ENCODE measurements at regions not wholly inside any gene's neighbourhood (a gene's known extent, or its start where the extent isn't known, plus 50 kb on each side); places are given as distances from the start of the nearest gene placed in this dataset.
A peak's percentile ranks its signal among the peaks of the same experiment; 100 is the strongest.

GRCh38 chr14:38735005-38735404 lies 368.0 kb downstream of the SEC23A start:
- no peaks in the 10 kb centered on the region for H3K36me3 ChIP-seq (ENCODE audit: control insufficient read depth, insufficient read depth, low read length)
- WGBS (ENCODE audit: insufficient coverage): no CpG with 5 or more reads among the region's 5 CpGs
- no peak overlapping the region for H3K4me3 ChIP-seq (ENCODE audit: low read depth, low read length)
- no peaks in the 10 kb centered on the region for H3K27me3 ChIP-seq (ENCODE audit: control insufficient read depth, insufficient read depth, low read length)
- H3K4me1 ChIP-seq (ENCODE audit: control insufficient read depth, insufficient read depth, low read length): peaks cover 5% of the 10 kb centered on the region
- H3K27ac ChIP-seq (ENCODE audit: low read depth, low read length): no peak overlapping the region
- H3K9me3 ChIP-seq (ENCODE audit: control insufficient read depth, insufficient read depth, low read length): no peaks in the 10 kb centered on the region
- no peak for DNase-seq (ENCODE audit: low read depth in 4 of 6, low spot score in 6 of 6)

- peak in 1 of 6 donors; percentile 35 for DNase-seq (ENCODE audit: low read depth in 4 of 6, low spot score in 6 of 6)
- WGBS (ENCODE audit: insufficient coverage): no CpG with 5 or more reads among the region's 1 CpG
- Histone ChIP-seq H3K4me1 (ENCODE audit: control insufficient read depth, insufficient read depth, low read length) (peaks cover 8% of the 10 kb centered on the region), H3K27ac (ENCODE audit: low read depth, low read length) (no peak overlapping the region), H3K27me3 (ENCODE audit: control insufficient read depth, insufficient read depth, low read length) (no peaks in the 10 kb centered on the region), H3K9me3 (ENCODE audit: control insufficient read depth, insufficient read depth, low read length) (no peaks in the 10 kb centered on the region), H3K4me3 (ENCODE audit: low read depth, low read length) (no peak overlapping the region), H3K36me3 (ENCODE audit: control insufficient read depth, insufficient read depth, low read length) (no peaks in the 10 kb centered on the region)
Measured at GRCh38 chr14:38731962-38732361, 371.1 kb downstream of the SEC23A start.

GRCh38 chr14:38730420-38730819 lies 372.6 kb downstream of the SEC23A start:
- DNase-seq (ENCODE audit: low read depth in 4 of 6, low spot score in 6 of 6): no peak
- H3K9me3 ChIP-seq (ENCODE audit: control insufficient read depth, insufficient read depth, low read length): no peaks in the 10 kb centered on the region
- no peaks in the 10 kb centered on the region for H3K27me3 ChIP-seq (ENCODE audit: control insufficient read depth, insufficient read depth, low read length)
- no peak overlapping the region for H3K4me3 ChIP-seq (ENCODE audit: low read depth, low read length)
- H3K27ac ChIP-seq (ENCODE audit: low read depth, low read length): no peak overlapping the region
- peaks cover 8% of the 10 kb centered on the region for H3K4me1 ChIP-seq (ENCODE audit: control insufficient read depth, insufficient read depth, low read length)
- H3K36me3 ChIP-seq (ENCODE audit: control insufficient read depth, insufficient read depth, low read length): no peaks in the 10 kb centered on the region
- 86% methylated on average over 2 of the region's 3 CpGs for WGBS (ENCODE audit: insufficient coverage)

- 94% methylated on average over 12 of the region's 12 CpGs for WGBS (ENCODE audit: insufficient coverage)
Measured at GRCh38 chr14:38727731-38728130, 375.3 kb downstream of the SEC23A start.

GRCh38 chr14:38724621-38725020 lies 378.4 kb downstream of the SEC23A start:
- no peaks in the 10 kb centered on the region for H3K27me3 ChIP-seq (ENCODE audit: control insufficient read depth, insufficient read depth, low read length)
- H3K27ac ChIP-seq (ENCODE audit: low read depth, low read length): no peak overlapping the region
- no peaks in the 10 kb centered on the region for H3K36me3 ChIP-seq (ENCODE audit: control insufficient read depth, insufficient read depth, low read length)
- 100% methylated on average over 1 of the region's 3 CpGs for WGBS (ENCODE audit: insufficient coverage)
- no peak for DNase-seq (ENCODE audit: low read depth in 4 of 6, low spot score in 6 of 6)
- H3K4me1 ChIP-seq (ENCODE audit: control insufficient read depth, insufficient read depth, low read length): peaks cover 8% of the 10 kb centered on the region
- no peak overlapping the region for H3K4me3 ChIP-seq (ENCODE audit: low read depth, low read length)
- no peaks in the 10 kb centered on the region for H3K9me3 ChIP-seq (ENCODE audit: control insufficient read depth, insufficient read depth, low read length)

More at GRCh38 chr14:38727731-38728130, 375.3 kb downstream of the SEC23A start:
- Histone ChIP-seq H3K27me3 (ENCODE audit: control insufficient read depth, insufficient read depth, low read length) (no peaks in the 10 kb centered on the region), H3K36me3 (ENCODE audit: control insufficient read depth, insufficient read depth, low read length) (no peaks in the 10 kb centered on the region), H3K9me3 (ENCODE audit: control insufficient read depth, insufficient read depth, low read length) (no peaks in the 10 kb centered on the region), H3K4me3 (ENCODE audit: low read depth, low read length) (no peak overlapping the region), H3K4me1 (ENCODE audit: control insufficient read depth, insufficient read depth, low read length) (peaks cover 8% of the 10 kb centered on the region), H3K27ac (ENCODE audit: low read depth, low read length) (no peak overlapping the region)
- no peak for DNase-seq (ENCODE audit: low read depth in 4 of 6, low spot score in 6 of 6)

GRCh38 chr14:38723959-38724358 lies 379.1 kb downstream of the SEC23A start:
- no peak overlapping the region for H3K27ac ChIP-seq (ENCODE audit: low read depth, low read length)
- DNase-seq (ENCODE audit: low read depth in 4 of 6, low spot score in 6 of 6): no peak
- no peaks in the 10 kb centered on the region for H3K9me3 ChIP-seq (ENCODE audit: control insufficient read depth, insufficient read depth, low read length)
- no peaks in the 10 kb centered on the region for H3K27me3 ChIP-seq (ENCODE audit: control insufficient read depth, insufficient read depth, low read length)
- H3K4me1 ChIP-seq (ENCODE audit: control insufficient read depth, insufficient read depth, low read length): peaks cover 8% of the 10 kb centered on the region
- no peaks in the 10 kb centered on the region for H3K36me3 ChIP-seq (ENCODE audit: control insufficient read depth, insufficient read depth, low read length)
- WGBS (ENCODE audit: insufficient coverage): 32% methylated on average over 4 of the region's 5 CpGs
- no peak overlapping the region for H3K4me3 ChIP-seq (ENCODE audit: low read depth, low read length)

- no peaks in the 10 kb centered on the region for H3K36me3 ChIP-seq (ENCODE audit: control insufficient read depth, insufficient read depth, low read length)
- H3K4me1 ChIP-seq (ENCODE audit: control insufficient read depth, insufficient read depth, low read length): peaks cover 6% of the 10 kb centered on the region
- peak in 1 of 6 donors; percentile 43 for DNase-seq (ENCODE audit: low read depth in 4 of 6, low spot score in 6 of 6)
- H3K4me3 ChIP-seq (ENCODE audit: low read depth, low read length): no peak overlapping the region
- WGBS (ENCODE audit: insufficient coverage): no CpG with 5 or more reads among the region's 1 CpG
- H3K27ac ChIP-seq (ENCODE audit: low read depth, low read length): no peak overlapping the region
- no peaks in the 10 kb centered on the region for H3K9me3 ChIP-seq (ENCODE audit: control insufficient read depth, insufficient read depth, low read length)
- H3K27me3 ChIP-seq (ENCODE audit: control insufficient read depth, insufficient read depth, low read length): no peaks in the 10 kb centered on the region
Measured at GRCh38 chr14:38723277-38723676, 379.8 kb downstream of the SEC23A start.

- Histone ChIP-seq H3K27me3 (ENCODE audit: control insufficient read depth, insufficient read depth, low read length) (no peaks in the 10 kb centered on the region), H3K9me3 (ENCODE audit: control insufficient read depth, insufficient read depth, low read length) (no peaks in the 10 kb centered on the region), H3K4me1 (ENCODE audit: control insufficient read depth, insufficient read depth, low read length) (no peaks in the 10 kb centered on the region), H3K36me3 (ENCODE audit: control insufficient read depth, insufficient read depth, low read length) (no peaks in the 10 kb centered on the region), H3K27ac (ENCODE audit: low read depth, low read length) (no peak overlapping the region), H3K4me3 (ENCODE audit: low read depth, low read length) (no peak overlapping the region)
- WGBS (ENCODE audit: insufficient coverage): no CpG with 5 or more reads among the region's 4 CpGs
- DNase-seq (ENCODE audit: low read depth in 4 of 6, low spot score in 6 of 6): peak in 3 of 6 donors; percentile 40 to 79 (median 72)
Measured at GRCh38 chr14:38721822-38722431, 381.1 kb downstream of the SEC23A start.

GRCh38 chr14:38718519-38718918 lies 384.5 kb downstream of the SEC23A start:
- 69% methylated on average over 2 of the region's 2 CpGs for WGBS (ENCODE audit: insufficient coverage)
- Histone ChIP-seq H3K4me3 (ENCODE audit: low read depth, low read length) (no peak overlapping the region), H3K36me3 (ENCODE audit: control insufficient read depth, insufficient read depth, low read length) (no peaks in the 10 kb centered on the region), H3K4me1 (ENCODE audit: control insufficient read depth, insufficient read depth, low read length) (no peaks in the 10 kb centered on the region), H3K9me3 (ENCODE audit: control insufficient read depth, insufficient read depth, low read length) (no peaks in the 10 kb centered on the region), H3K27ac (ENCODE audit: low read depth, low read length) (no peak overlapping the region), H3K27me3 (ENCODE audit: control insufficient read depth, insufficient read depth, low read length) (no peaks in the 10 kb centered on the region)
- no peak for DNase-seq (ENCODE audit: low read depth in 4 of 6, low spot score in 6 of 6)

GRCh38 chr14:38716926-38717325 lies 386.1 kb downstream of the SEC23A start:
- Histone ChIP-seq H3K27me3 (ENCODE audit: control insufficient read depth, insufficient read depth, low read length) (no peaks in the 10 kb centered on the region), H3K36me3 (ENCODE audit: control insufficient read depth, insufficient read depth, low read length) (no peaks in the 10 kb centered on the region), H3K9me3 (ENCODE audit: control insufficient read depth, insufficient read depth, low read length) (no peaks in the 10 kb centered on the region), H3K4me3 (ENCODE audit: low read depth, low read length) (no peak overlapping the region), H3K4me1 (ENCODE audit: control insufficient read depth, insufficient read depth, low read length) (no peaks in the 10 kb centered on the region), H3K27ac (ENCODE audit: low read depth, low read length) (no peak overlapping the region)
- 80% methylated on average over 2 of the region's 3 CpGs for WGBS (ENCODE audit: insufficient coverage)
- DNase-seq (ENCODE audit: low read depth in 4 of 6, low spot score in 6 of 6): peak in 2 of 6 donors; percentile 41 to 57

All from spinal cord (tissue), 9 donors.